DND-41 (cell line): ENCODE measurements at regions not wholly inside any gene's neighbourhood (a gene's known extent, or its start where the extent isn't known, plus 50 kb on each side); places are given as distances from the start of the nearest gene placed in this dataset.

Experiments
- EZH2 ChIP-seq: IDR thresholded peaks from 3 replicates; pipeline ENCODE4 v1.6.1; 2012; ENCODE audit warnings: borderline replicate concordance, low read depth, mild to moderate bottlenecking, moderate library complexity, low read length, inconsistent platforms; ENCODE audit not compliant: severe bottlenecking
- TF ChIP-seq, protein P1 (sequence below): IDR thresholded peaks from 2 replicates; pipeline ENCODE4 v1.5.1; 2012; ENCODE audit warnings: borderline replicate concordance, low read length, moderate library complexity, mild to moderate bottlenecking; ENCODE audit not compliant: poor library complexity, severe bottlenecking; ENCODE audit errors: extremely low read depth

DNA sequence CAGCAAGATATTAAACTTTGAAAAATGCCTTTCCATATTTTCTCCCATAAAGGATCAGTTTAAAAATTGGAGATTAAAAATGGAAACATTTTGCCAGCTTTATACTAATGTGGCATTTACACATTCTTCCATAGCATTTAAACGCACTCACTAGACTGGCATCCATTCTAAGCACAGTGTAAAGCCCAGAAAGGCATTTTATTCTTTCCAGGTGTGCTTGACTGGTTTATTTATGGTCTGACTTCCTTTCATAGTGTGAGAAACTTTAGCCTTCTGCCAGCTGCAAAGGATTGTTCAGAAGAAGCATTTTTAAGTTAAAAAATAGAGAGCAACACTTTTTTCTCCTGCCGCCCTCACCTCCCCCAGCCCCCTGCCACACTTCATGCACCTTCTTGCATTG lies 271.7 kb upstream of the PSMD7 start:
- TF ChIP-seq, protein P1, sequence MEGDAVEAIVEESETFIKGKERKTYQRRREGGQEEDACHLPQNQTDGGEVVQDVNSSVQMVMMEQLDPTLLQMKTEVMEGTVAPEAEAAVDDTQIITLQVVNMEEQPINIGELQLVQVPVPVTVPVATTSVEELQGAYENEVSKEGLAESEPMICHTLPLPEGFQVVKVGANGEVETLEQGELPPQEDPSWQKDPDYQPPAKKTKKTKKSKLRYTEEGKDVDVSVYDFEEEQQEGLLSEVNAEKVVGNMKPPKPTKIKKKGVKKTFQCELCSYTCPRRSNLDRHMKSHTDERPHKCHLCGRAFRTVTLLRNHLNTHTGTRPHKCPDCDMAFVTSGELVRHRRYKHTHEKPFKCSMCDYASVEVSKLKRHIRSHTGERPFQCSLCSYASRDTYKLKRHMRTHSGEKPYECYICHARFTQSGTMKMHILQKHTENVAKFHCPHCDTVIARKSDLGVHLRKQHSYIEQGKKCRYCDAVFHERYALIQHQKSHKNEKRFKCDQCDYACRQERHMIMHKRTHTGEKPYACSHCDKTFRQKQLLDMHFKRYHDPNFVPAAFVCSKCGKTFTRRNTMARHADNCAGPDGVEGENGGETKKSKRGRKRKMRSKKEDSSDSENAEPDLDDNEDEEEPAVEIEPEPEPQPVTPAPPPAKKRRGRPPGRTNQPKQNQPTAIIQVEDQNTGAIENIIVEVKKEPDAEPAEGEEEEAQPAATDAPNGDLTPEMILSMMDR = no peak
- TF ChIP-seq EZH2 = no peak
